ENCODE measurements at regions not wholly inside any gene's neighbourhood (a gene's known extent, or its start where the extent isn't known, plus 50 kb on each side); places are given as distances from the start of the nearest gene placed in this dataset.

DNA sequence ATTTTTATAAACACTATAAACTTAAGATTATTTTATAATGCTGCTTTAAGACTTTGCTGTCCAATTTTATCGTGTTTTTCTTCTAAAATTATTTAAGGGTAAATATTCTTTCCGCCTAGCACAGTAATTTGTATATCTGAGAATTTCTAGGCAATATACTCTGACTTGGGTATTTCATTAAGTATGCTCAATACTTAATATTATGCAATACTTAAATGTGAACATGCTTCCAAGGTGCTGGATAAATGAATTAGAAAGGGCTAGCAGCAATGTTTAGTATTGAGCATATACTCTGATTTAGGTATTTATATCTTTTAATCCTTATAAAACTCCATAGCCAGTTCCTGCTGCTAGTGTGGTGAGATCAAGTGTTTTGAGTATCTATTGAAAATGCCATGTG lies 60.3 kb upstream of the ANO3 start:
- no peak for DNase-seq

DNA sequence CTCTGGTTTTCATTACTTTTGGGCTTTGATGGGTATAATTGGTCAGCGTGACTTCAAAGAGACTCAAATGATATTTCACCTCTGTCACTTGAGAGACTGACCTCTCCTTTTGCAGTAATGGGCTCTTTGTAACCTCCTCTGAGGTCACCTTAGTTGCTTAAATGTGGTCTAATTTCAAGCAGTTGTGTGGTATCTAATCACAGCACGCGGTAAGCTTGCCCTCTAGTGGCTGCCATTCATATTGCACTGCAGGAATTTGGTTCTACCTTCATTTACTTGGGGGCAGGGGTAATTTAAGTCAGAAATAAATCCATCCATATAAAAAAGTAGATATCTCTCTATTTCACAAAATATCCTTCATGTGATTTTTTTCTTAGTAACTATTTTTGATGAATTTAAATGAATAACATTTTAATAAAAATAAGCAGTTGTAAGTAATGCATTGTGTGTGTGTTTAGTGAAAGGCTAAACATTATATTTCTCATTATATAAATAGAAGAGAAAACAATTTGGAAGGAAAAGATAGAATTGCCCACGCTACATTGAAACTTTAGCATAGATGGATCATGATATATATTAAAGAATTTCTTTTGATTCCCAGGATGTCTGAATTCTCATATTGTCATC lies 55.0 kb upstream of the ANO3 start:
- DNase-seq, result peak; percentile 72

GRCh38 chr11:26278354-26278753 lies 53.6 kb upstream of the ANO3 start:
- no peak for DNase-seq

All from HCEC 1CT (cell line).